Endothelial cell (in vitro differentiated cells): ENCODE measurements at regions not wholly inside any gene's neighbourhood (a gene's known extent, or its start where the extent isn't known, plus 50 kb on each side); places are given as distances from the start of the nearest gene placed in this dataset.

ENCODE experiments used
- DNase-seq: peaks from one replicate; pipeline ENCODE4 v3.0.0; 2021; ENCODE audit warnings: low spot score
- H3K27ac Mint-ChIP-seq: one replicate; pipeline ENCODE4 v1.8.0; 2021; ENCODE audit warnings: mixed read lengths, inconsistent platforms; ENCODE audit not compliant: unreplicated experiment
- H3K27me3 Mint-ChIP-seq: one replicate; pipeline ENCODE4 v1.8.0; 2021; ENCODE audit warnings: mild to moderate bottlenecking, moderate library complexity, mixed read lengths, inconsistent platforms; ENCODE audit not compliant: unreplicated experiment
- H3K36me3 Mint-ChIP-seq: one replicate; pipeline ENCODE4 v1.8.0; 2021; ENCODE audit warnings: mild to moderate bottlenecking, low read depth, mixed read lengths, inconsistent platforms; ENCODE audit not compliant: unreplicated experiment
- H3K4me1 Mint-ChIP-seq: one replicate; pipeline ENCODE4 v1.8.0; 2021; ENCODE audit warnings: mild to moderate bottlenecking, mixed read lengths, inconsistent platforms; ENCODE audit not compliant: unreplicated experiment
- H3K4me3 Mint-ChIP-seq: one replicate; pipeline ENCODE4 v1.8.0; 2021; ENCODE audit warnings: mild to moderate bottlenecking, mixed read lengths, inconsistent platforms; ENCODE audit not compliant: unreplicated experiment
- H3K9me3 Mint-ChIP-seq: one replicate; pipeline ENCODE4 v1.8.0; 2021; ENCODE audit warnings: mixed read lengths, inconsistent platforms; ENCODE audit not compliant: unreplicated experiment
- CTCF ChIP-seq: fragments of 200-600 bp; sonication (generic); IDR thresholded peaks from one replicate; pipeline ENCODE4 v1.5.0; 2021; ENCODE audit warnings: antibody characterized with exemption; ENCODE audit not compliant: unreplicated experiment

GRCh38 chr6:25165177-25165576, 114.0 kb upstream of the CARMIL1 start:
- Mint-ChIP-seq H3K27ac (no peak overlapping the region), H3K27me3 (peaks cover 3% of the 10 kb centered on the region), H3K36me3 (no peaks in the 10 kb centered on the region), H3K9me3 (no peaks in the 10 kb centered on the region), H3K4me3 (no peak overlapping the region), H3K4me1 (no peaks in the 10 kb centered on the region)
- TF ChIP-seq CTCF: no peak
- DNase-seq: no peak

GRCh38 chr6:25165800-25166199, 113.4 kb upstream of the CARMIL1 start:
- H3K27ac Mint-ChIP-seq: no peak overlapping the region
- no peaks in the 10 kb centered on the region for H3K36me3 Mint-ChIP-seq
- TF ChIP-seq CTCF: no peak
- no peak overlapping the region for H3K4me3 Mint-ChIP-seq
- H3K4me1 Mint-ChIP-seq: no peaks in the 10 kb centered on the region
- H3K9me3 Mint-ChIP-seq: no peaks in the 10 kb centered on the region
- peaks cover 3% of the 10 kb centered on the region for H3K27me3 Mint-ChIP-seq
- DNase-seq: no peak

- H3K9me3 Mint-ChIP-seq: no peaks in the 10 kb centered on the region
- no peak for TF ChIP-seq CTCF
- peaks cover 2% of the 10 kb centered on the region for H3K27me3 Mint-ChIP-seq
- no peaks in the 10 kb centered on the region for H3K4me1 Mint-ChIP-seq
- no peak overlapping the region for H3K4me3 Mint-ChIP-seq
- no peak overlapping the region for H3K27ac Mint-ChIP-seq
- H3K36me3 Mint-ChIP-seq: no peaks in the 10 kb centered on the region
- DNase-seq: no peak
Measured at GRCh38 chr6:25166955-25167748, 112.0 kb upstream of the CARMIL1 start.

- Mint-ChIP-seq H3K27ac (no peak overlapping the region), H3K4me1 (no peaks in the 10 kb centered on the region), H3K4me3 (no peak overlapping the region), H3K27me3 (peaks cover 5% of the 10 kb centered on the region), H3K36me3 (no peaks in the 10 kb centered on the region), H3K9me3 (no peaks in the 10 kb centered on the region)
- TF ChIP-seq CTCF: no peak
- no peak for DNase-seq
Measured at GRCh38 chr6:25167961-25168360, 111.2 kb upstream of the CARMIL1 start.

- no peak overlapping the region for H3K4me3 Mint-ChIP-seq
- H3K27me3 Mint-ChIP-seq: peaks cover 3% of the 10 kb centered on the region
Measured at GRCh38 chr6:25168637-25169036, 110.5 kb upstream of the CARMIL1 start.

More at GRCh38 chr6:25168637-25169036, 110.5 kb upstream of the CARMIL1 start:
- H3K4me1 Mint-ChIP-seq: no peaks in the 10 kb centered on the region
- DNase-seq: no peak
- no peaks in the 10 kb centered on the region for H3K36me3 Mint-ChIP-seq
- no peaks in the 10 kb centered on the region for H3K9me3 Mint-ChIP-seq
- no peak for TF ChIP-seq CTCF
- H3K27ac Mint-ChIP-seq: no peak overlapping the region
